ENCODE measurements at regions not wholly inside any gene's neighbourhood (a gene's known extent, or its start where the extent isn't known, plus 50 kb on each side); places are given as distances from the start of the nearest gene placed in this dataset.

DNA sequence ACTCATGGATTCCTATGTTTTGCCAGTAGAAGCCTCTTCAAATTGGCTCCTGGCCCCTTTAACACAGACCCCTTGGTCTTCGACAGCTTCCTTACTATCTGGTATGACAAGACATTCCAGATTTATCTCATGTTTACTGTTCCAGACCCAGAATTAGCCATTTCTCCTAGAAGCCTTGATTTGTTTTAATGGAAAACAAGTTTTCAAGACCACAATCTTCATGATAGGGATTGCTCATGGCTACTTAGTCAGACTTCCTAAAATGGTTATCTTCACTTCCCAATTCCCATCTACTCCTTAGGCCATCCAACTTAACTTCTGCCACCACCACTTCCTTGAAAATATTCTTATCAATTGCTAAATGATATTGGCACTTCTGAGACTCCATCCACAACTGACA, 63.2 kb downstream of the TTC32 start:
- FAIRE-seq (no peak), DNase-seq (ENCODE audit: insufficient read length, low spot score) (no peak)
- TF ChIP-seq, protein P1, sequence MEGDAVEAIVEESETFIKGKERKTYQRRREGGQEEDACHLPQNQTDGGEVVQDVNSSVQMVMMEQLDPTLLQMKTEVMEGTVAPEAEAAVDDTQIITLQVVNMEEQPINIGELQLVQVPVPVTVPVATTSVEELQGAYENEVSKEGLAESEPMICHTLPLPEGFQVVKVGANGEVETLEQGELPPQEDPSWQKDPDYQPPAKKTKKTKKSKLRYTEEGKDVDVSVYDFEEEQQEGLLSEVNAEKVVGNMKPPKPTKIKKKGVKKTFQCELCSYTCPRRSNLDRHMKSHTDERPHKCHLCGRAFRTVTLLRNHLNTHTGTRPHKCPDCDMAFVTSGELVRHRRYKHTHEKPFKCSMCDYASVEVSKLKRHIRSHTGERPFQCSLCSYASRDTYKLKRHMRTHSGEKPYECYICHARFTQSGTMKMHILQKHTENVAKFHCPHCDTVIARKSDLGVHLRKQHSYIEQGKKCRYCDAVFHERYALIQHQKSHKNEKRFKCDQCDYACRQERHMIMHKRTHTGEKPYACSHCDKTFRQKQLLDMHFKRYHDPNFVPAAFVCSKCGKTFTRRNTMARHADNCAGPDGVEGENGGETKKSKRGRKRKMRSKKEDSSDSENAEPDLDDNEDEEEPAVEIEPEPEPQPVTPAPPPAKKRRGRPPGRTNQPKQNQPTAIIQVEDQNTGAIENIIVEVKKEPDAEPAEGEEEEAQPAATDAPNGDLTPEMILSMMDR (IDR thresholded peaks at IDR 0.05; ENCODE audit: insufficient read depth, missing control alignments), result no peak

DNA sequence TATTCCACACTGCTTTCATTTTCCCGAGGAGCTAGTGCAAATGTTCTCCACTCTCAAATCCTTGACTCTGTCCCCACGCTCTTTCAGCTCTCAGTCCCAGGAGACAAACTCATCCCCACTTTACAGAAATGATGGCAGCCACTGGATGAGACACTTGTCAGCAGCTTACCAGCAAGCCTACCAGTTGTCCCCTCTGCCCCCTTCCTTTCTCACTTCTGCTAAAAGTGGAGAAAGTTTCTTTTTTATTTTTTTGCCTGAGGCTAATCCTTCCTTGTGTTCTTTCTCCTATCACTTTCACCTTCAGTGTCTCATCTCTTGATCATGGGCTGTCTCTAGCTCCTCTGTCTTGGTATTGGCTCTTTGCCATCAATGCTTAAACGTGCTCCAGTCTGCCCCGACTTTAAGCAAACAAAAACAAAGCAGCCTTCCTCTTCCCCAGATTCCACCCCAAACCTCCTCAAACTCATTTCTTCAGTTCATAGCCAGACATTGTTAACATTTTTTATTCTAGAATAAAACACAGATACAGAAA, 64.5 kb downstream of the TTC32 start:
- TF ChIP-seq, protein P1 (IDR thresholded peaks at IDR 0.05; ENCODE audit: insufficient read depth, missing control alignments), result no peak
- no peak for DNase-seq (ENCODE audit: insufficient read length, low spot score)
- FAIRE-seq, result no peak

DNA sequence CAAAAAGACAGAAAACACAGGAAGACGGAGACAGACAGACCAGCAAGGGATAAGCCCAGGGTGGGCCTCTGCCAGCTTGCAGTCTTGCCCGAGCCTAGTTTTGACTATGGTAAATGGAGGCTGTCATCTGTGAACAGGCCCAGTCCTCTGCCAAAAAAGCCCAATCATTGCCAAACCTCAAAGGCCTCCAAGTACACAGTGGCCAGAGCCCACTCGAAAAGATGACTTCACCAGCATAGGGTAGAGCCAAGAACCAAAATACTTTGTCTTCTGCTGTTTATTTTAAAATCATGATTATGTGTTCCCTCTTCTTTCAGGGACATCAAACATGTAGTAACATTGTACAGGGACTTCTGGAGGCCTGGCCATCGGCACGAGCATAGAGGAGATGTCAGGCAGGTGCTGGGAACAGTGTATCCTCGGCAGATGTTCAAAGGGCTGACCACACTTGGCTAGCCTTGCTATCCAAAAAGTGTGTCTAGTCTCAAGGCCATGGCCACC, 66.0 kb downstream of the TTC32 start:
- FAIRE-seq (no peak), DNase-seq (ENCODE audit: insufficient read length, low spot score) (no peak)
- TF ChIP-seq, protein P1 (IDR thresholded peaks at IDR 0.05; ENCODE audit: insufficient read depth, missing control alignments), result no peak

DNA sequence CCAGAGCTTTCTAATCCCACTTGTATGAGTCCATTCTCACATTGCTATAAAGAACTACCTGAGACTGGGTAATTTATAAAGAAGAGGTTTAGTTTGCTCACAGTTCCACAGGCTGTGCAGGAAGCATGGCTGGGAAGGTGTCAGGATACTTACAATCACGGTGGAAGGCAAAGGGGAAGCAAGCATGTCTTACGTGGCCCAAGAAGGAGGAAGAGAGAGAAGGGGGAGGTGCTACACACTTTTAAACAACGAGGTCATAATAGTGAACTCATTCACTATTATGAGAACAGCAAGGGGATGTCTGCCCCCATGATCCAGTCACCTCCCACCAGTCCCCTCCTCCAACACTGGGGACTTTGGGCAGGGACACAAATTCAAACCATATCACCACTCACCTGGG, 67.8 kb downstream of the TTC32 start:
- FAIRE-seq (no peak), DNase-seq (ENCODE audit: insufficient read length, low spot score) (no peak)
- TF ChIP-seq, protein P1 (IDR thresholded peaks at IDR 0.05; ENCODE audit: insufficient read depth, missing control alignments), result no peak

DNA sequence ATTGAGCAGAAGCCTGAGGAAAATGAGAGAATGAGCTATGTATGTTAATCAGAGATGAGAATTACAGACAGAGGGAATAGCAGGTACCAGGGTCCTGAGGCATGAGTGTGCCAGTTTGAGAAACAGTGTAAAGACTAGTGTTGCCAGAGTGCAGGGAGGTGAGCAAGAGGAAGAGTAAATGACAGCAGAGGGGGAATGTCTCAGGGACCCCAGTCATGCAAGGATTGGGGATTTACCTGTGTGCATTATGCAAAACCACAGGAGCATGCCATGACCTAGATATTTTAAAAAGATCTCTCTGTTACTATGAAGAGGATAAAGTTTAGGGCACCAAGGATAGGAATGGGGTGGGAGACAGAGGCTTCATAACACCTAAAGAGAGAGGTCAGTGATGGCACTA, 72.1 kb downstream of the TTC32 start:
- no peak for FAIRE-seq
- TF ChIP-seq, protein P1 (IDR thresholded peaks at IDR 0.05; ENCODE audit: insufficient read depth, missing control alignments), result no peak
- DNase-seq (ENCODE audit: insufficient read length, low spot score), result no peak

DNA sequence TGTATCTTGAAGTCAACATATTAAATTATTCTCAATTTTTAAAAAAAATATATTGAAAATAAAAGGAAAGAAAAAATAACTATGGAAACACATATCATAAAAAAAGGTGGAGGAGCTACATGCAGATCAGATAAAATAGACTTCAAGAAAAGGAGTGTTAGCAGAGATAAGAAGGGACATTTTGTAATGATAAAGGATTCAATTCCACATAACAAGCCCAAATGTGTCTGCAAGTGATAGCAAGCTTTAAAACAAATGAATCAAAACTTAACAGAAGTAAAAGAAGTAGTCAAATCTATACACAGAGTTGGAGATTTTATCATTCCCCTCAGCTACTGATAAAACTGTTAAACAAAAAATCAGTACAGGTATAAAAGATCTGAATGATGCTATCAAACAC, 74.9 kb downstream of the TTC32 start:
- FAIRE-seq, result no peak

DNA sequence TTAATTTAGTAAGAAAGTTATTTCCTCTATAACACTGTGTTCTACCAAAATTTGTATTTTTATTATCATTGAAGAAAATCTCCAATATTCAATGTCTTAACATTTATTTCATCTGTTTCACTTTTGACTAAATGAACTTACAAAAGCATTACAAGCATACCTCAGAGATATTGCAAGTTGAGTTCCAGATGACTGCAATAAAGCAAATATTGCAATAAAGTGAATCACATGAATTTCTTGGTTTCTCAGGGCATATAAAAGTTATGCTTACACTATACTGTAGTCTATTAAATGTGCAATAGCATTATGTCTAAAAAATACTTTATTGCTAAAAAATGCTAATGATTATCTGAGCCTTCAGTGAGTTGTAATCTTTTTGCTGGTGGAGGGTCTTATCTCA, 78.3 kb downstream of the TTC32 start:
- FAIRE-seq (no peak), DNase-seq (ENCODE audit: insufficient read length, low spot score) (no peak)
- TF ChIP-seq, protein P1 (IDR thresholded peaks at IDR 0.05; ENCODE audit: insufficient read depth, missing control alignments), result no peak

More for the DNA sequence above, 74.9 kb downstream of the TTC32 start:
- no peak for DNase-seq (ENCODE audit: insufficient read length, low spot score)
- TF ChIP-seq, protein P1 (IDR thresholded peaks at IDR 0.05; ENCODE audit: insufficient read depth, missing control alignments), result no peak
